WERI-Rb-1 (cell line): ENCODE measurements at regions not wholly inside any gene's neighbourhood (a gene's known extent, or its start where the extent isn't known, plus 50 kb on each side); places are given as distances from the start of the nearest gene placed in this dataset.

ENCODE experiments used
- DNase-seq: peaks from one replicate; pipeline ENCODE4 v3.0.0-alpha.2; 2020
- H3K27ac ChIP-seq: fragments of 250-450 bp; sonication (Bioruptor Pico); 2 replicates; pipeline ENCODE4 v1.5.1; 2020; ENCODE audit warnings: mild to moderate bottlenecking, moderate library complexity
- H3K27me3 ChIP-seq: fragments of 250-450 bp; sonication (Bioruptor Pico); 2 replicates; pipeline ENCODE4 v1.5.1; 2021; ENCODE audit warnings: mild to moderate bottlenecking, low read depth, moderate library complexity; ENCODE audit not compliant: insufficient read depth, severe bottlenecking
- H3K36me3 ChIP-seq: fragments of 250-450 bp; sonication (Bioruptor Pico); 2 replicates; pipeline ENCODE4 v1.5.1; 2020; ENCODE audit warnings: mild to moderate bottlenecking, moderate library complexity
- H3K4me3 ChIP-seq: 2 replicates; pipeline ENCODE4 v1.5.1; 2011; ENCODE audit warnings: low read depth, mild to moderate bottlenecking, control low read depth, low read length
- H3K9me3 ChIP-seq: fragments of 250-450 bp; sonication (Bioruptor Pico); 2 replicates; pipeline ENCODE4 v1.5.1; 2021; ENCODE audit warnings: mild to moderate bottlenecking, moderate library complexity; ENCODE audit not compliant: severe bottlenecking
- CTCF ChIP-seq: IDR thresholded peaks from 2 replicates; pipeline ENCODE4 v1.5.1; 2011; ENCODE audit warnings: low read depth, mild to moderate bottlenecking, control low read depth, inconsistent platforms, low read length

DNA sequence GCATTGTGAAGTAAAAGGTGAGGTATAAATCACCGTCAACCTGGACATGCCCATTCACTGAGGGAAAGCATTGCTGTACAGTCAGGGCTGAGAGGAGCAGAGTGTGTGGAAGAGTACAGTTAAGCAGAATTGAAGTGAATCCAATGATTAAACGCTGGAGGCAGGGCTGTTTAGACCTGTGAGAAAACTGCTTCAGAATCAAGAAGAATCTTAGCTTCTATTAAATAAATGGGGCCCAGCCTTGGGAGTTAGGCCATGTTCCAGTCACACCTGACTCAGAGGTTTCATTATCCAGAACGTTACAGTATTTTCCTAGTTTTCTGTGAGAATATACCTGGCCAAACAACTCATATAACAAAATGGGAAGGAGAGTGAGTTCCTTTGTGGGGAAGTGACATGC lies 86.9 kb downstream of the ATP23 start:
- Histone ChIP-seq H3K27ac (no peak overlapping the region), H3K27me3 (peaks cover 3% of the 10 kb centered on the region), H3K9me3 (peaks cover 6% of the 10 kb centered on the region), H3K36me3 (no peaks in the 10 kb centered on the region), H3K4me3 (no peak overlapping the region)
- DNase-seq, result no peak
- no peak for TF ChIP-seq CTCF

GRCh38 chr12:58029260-58029659 lies 87.9 kb downstream of the ATP23 start:
- TF ChIP-seq CTCF, result no peak
- Histone ChIP-seq H3K36me3 (no peaks in the 10 kb centered on the region), H3K9me3 (peaks cover 7% of the 10 kb centered on the region), H3K27ac (no peak overlapping the region), H3K27me3 (peaks cover 3% of the 10 kb centered on the region), H3K4me3 (no peak overlapping the region)
- DNase-seq, result no peak

GRCh38 chr12:58030566-58031279 lies 89.4 kb downstream of the ATP23 start:
- TF ChIP-seq CTCF, result no peak
- DNase-seq, result no peak
- H3K36me3 ChIP-seq, result no peaks in the 10 kb centered on the region
- peaks cover 7% of the 10 kb centered on the region for H3K9me3 ChIP-seq
- no peak overlapping the region for H3K4me3 ChIP-seq
- peaks cover 3% of the 10 kb centered on the region for H3K27me3 ChIP-seq
- H3K27ac ChIP-seq, result no peak overlapping the region

- H3K27ac ChIP-seq, result no peak overlapping the region
- DNase-seq, result no peak
- H3K4me3 ChIP-seq, result no peak overlapping the region
- no peak for TF ChIP-seq CTCF
- no peaks in the 10 kb centered on the region for H3K36me3 ChIP-seq
- H3K9me3 ChIP-seq, result peaks cover 7% of the 10 kb centered on the region
- peaks cover 3% of the 10 kb centered on the region for H3K27me3 ChIP-seq
Measured at GRCh38 chr12:58032156-58032555, 90.8 kb downstream of the ATP23 start.

GRCh38 chr12:58033831-58034230 lies 92.5 kb downstream of the ATP23 start:
- H3K27ac ChIP-seq, result no peak overlapping the region
- no peak overlapping the region for H3K4me3 ChIP-seq
- peaks cover 3% of the 10 kb centered on the region for H3K27me3 ChIP-seq
- H3K36me3 ChIP-seq, result no peaks in the 10 kb centered on the region
- DNase-seq, result no peak
- peaks cover 7% of the 10 kb centered on the region for H3K9me3 ChIP-seq
- no peak for TF ChIP-seq CTCF

DNA sequence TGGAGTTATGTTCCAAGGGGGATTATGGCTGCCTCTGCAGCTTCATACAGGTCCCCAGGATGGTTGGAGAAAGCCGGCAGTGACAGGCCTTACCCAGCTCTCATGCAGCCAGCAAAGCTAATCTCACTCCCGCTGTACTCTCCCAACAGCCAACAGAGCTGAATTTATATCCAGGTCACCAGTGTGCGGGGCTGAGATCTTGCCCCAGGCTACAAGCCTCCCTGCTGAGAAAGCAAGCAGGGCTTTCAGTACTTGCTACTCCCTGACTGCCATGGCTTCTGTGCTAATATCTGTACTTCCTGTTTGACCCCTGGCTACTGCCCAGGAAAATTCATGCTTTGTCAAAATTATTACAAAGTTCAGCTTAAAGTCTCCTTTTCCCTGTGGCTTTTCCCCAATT lies 92.9 kb downstream of the ATP23 start:
- Histone ChIP-seq H3K27me3 (peaks cover 3% of the 10 kb centered on the region), H3K36me3 (no peaks in the 10 kb centered on the region), H3K4me3 (no peak overlapping the region), H3K27ac (no peak overlapping the region), H3K9me3 (peaks cover 7% of the 10 kb centered on the region)
- TF ChIP-seq CTCF, result no peak
- DNase-seq, result no peak
